DND-41 (cell line): ENCODE measurements at regions not wholly inside any gene's neighbourhood (a gene's known extent, or its start where the extent isn't known, plus 50 kb on each side); places are given as distances from the start of the nearest gene placed in this dataset.

Experiments used
- ATAC-seq: fragments of 200-7000 bp; cut with Tn5 transposase; 3 replicates; pipeline ENCODE4 v1.9.1; 2021; ENCODE audit warnings: low read depth; ENCODE audit not compliant: insufficient read depth
- DNase-seq: peaks from one replicate; pipeline ENCODE4 v3.0.0-alpha.2; 2020
- H2AFZ ChIP-seq: 2 replicates; pipeline ENCODE4 v1.6.0; 2012; ENCODE audit warnings: low read depth, low read length
- H3K27ac ChIP-seq: 2 replicates; pipeline ENCODE4 v1.5.1; 2012; ENCODE audit warnings: low read length, inconsistent platforms
- H3K27me3 ChIP-seq: fragments of 200-600 bp; sonication (generic); 2 replicates; pipeline ENCODE4 v1.6.0; 2012; ENCODE audit warnings: low read length, mild to moderate bottlenecking, inconsistent platforms; ENCODE audit not compliant: insufficient read depth, poor library complexity
- H3K36me3 ChIP-seq: 2 replicates; pipeline ENCODE4 v1.5.1; 2012; ENCODE audit warnings: low read length, inconsistent platforms; ENCODE audit not compliant: insufficient read depth
- H3K4me1 ChIP-seq: 2 replicates; pipeline ENCODE4 v1.5.1; 2012; ENCODE audit warnings: mild to moderate bottlenecking, low read length; ENCODE audit not compliant: insufficient read depth
- H3K4me2 ChIP-seq: 2 replicates; pipeline ENCODE4 v1.6.0; 2012; ENCODE audit warnings: mild to moderate bottlenecking, moderate library complexity, low read length, inconsistent platforms; ENCODE audit not compliant: insufficient read depth
- H3K4me3 ChIP-seq, 2 experiments: fragments of 200-600 bp in 1 of 2; shearing (Covaris generic) in 1 of 2; 2 replicates each; pipeline ENCODE4 v1.5.1; 2012 to 2016; ENCODE audit warnings: inconsistent platforms in 2 of 2, low read length in 2 of 2, mild to moderate bottlenecking in 2 of 2, low read depth in 1 of 2, moderate library complexity in 1 of 2
- H3K79me2 ChIP-seq: 2 replicates; pipeline ENCODE4 v1.6.0; 2012; ENCODE audit warnings: low read length, inconsistent platforms; ENCODE audit not compliant: insufficient read depth
- H3K9ac ChIP-seq: 2 replicates; pipeline ENCODE4 v1.6.0; 2012; ENCODE audit warnings: low read depth, mild to moderate bottlenecking, inconsistent platforms, low read length, moderate library complexity
- H3K9me3 ChIP-seq: 2 replicates; pipeline ENCODE4 v1.5.1; 2012; ENCODE audit warnings: low read length, moderate library complexity, mild to moderate bottlenecking, inconsistent platforms; ENCODE audit not compliant: insufficient read depth, severe bottlenecking
- H4K20me1 ChIP-seq: 2 replicates; pipeline ENCODE4 v1.6.0; 2012; ENCODE audit warnings: low read length; ENCODE audit not compliant: insufficient read depth
- EZH2 ChIP-seq: IDR thresholded peaks from 3 replicates; pipeline ENCODE4 v1.6.1; 2012; ENCODE audit warnings: borderline replicate concordance, low read depth, mild to moderate bottlenecking, moderate library complexity, low read length, inconsistent platforms; ENCODE audit not compliant: severe bottlenecking
- TF ChIP-seq, protein P1 (sequence below): IDR thresholded peaks from 2 replicates; pipeline ENCODE4 v1.5.1; 2012; ENCODE audit warnings: borderline replicate concordance, low read length, moderate library complexity, mild to moderate bottlenecking; ENCODE audit not compliant: poor library complexity, severe bottlenecking; ENCODE audit errors: extremely low read depth

DNA sequence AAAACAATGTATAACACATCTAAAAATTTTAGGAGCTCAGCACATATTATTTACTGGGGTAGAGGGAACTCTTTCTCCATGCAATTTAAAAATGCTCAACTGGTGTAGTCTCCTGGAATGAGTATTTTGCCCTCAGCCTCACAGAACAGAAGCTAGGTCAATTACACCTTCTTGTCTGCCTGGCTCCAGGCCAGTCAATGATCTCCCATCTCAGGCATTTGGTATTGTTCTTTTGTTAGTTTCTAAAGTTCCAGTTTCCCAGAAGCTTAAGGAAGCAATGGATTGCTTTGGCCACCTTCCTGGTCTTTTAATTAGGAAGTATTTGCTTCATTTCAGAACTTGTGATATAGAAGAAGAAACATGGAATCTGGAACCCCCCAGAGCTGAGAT lies 360.3 kb upstream of the ASIC2 start:
- ATAC-seq: no peak
- no peak for TF ChIP-seq EZH2
- TF ChIP-seq, protein P1, sequence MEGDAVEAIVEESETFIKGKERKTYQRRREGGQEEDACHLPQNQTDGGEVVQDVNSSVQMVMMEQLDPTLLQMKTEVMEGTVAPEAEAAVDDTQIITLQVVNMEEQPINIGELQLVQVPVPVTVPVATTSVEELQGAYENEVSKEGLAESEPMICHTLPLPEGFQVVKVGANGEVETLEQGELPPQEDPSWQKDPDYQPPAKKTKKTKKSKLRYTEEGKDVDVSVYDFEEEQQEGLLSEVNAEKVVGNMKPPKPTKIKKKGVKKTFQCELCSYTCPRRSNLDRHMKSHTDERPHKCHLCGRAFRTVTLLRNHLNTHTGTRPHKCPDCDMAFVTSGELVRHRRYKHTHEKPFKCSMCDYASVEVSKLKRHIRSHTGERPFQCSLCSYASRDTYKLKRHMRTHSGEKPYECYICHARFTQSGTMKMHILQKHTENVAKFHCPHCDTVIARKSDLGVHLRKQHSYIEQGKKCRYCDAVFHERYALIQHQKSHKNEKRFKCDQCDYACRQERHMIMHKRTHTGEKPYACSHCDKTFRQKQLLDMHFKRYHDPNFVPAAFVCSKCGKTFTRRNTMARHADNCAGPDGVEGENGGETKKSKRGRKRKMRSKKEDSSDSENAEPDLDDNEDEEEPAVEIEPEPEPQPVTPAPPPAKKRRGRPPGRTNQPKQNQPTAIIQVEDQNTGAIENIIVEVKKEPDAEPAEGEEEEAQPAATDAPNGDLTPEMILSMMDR: no peak
- no peak overlapping the region for H3K4me2 ChIP-seq
- no peaks in the 10 kb centered on the region for H3K79me2 ChIP-seq
- H3K4me1 ChIP-seq: no peaks in the 10 kb centered on the region
- H3K9ac ChIP-seq: no peak overlapping the region
- H3K36me3 ChIP-seq: no peaks in the 10 kb centered on the region
- H4K20me1 ChIP-seq: no peaks in the 10 kb centered on the region
- no peak for DNase-seq
- H3K9me3 ChIP-seq: no peaks in the 10 kb centered on the region
- no peak overlapping the region for H3K27ac ChIP-seq
- no peak overlapping the region for H3K4me3 ChIP-seq
- no peak overlapping the region for H2AFZ ChIP-seq
- H3K27me3 ChIP-seq: peaks cover 5% of the 10 kb centered on the region

DNA sequence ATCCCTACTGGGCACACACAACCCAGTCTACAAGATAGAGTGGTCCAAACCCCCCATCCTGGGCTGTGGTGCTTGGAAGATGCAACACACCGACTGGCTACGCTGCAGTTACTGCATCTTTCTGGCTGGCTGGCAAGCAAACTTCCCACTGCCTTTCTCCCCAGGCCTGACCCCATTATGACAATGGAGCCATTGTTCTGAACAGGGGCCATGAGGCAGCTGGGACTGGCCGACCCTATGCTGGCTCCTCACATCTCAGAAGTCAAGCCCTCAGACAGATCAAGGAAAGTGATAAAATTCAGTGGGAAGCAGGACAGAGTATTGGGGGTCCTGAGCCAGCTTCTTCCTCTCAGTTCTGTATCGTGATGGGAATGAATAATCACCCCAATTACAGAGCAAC lies 364.1 kb upstream of the ASIC2 start:
- Histone ChIP-seq H3K36me3 (no peaks in the 10 kb centered on the region), H4K20me1 (no peaks in the 10 kb centered on the region), H3K9ac (no peak overlapping the region), H3K4me1 (no peaks in the 10 kb centered on the region), H3K4me3 (no peak overlapping the region), H3K4me2 (no peak overlapping the region), H3K9me3 (no peaks in the 10 kb centered on the region), H3K27ac (no peak overlapping the region), H2AFZ (no peak overlapping the region), H3K79me2 (no peaks in the 10 kb centered on the region), H3K27me3 (peaks cover 5% of the 10 kb centered on the region)
- no peak for DNase-seq
- TF ChIP-seq, protein P1: no peak
- TF ChIP-seq EZH2: no peak
- no peak for ATAC-seq

DNA sequence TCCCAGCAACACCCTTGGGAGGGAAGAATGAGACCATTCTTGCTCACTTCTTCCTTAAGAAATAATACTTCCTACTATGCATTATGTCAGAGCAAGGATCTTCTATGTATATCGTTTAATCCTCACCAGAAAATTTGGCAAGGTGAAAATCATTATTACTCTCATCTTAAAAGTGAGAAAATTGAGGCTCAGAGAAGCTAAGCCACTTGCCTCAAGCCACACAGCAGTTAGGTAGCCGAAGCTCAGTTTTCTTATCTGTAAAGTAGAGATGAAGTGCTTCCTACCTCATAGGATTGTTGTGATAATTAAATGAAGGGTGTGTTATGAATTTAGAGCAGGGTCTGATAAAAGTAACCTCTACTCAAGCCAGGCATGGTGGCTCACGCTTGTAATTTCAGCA lies 368.9 kb upstream of the ASIC2 start:
- Histone ChIP-seq H3K9me3 (no peaks in the 10 kb centered on the region), H3K9ac (no peak overlapping the region), H3K4me1 (no peaks in the 10 kb centered on the region; the same call in 1 of the 2 replicates), H3K27ac (no peak overlapping the region), H3K36me3 (no peaks in the 10 kb centered on the region), H3K4me2 (no peak overlapping the region), H3K27me3 (peaks cover 4% of the 10 kb centered on the region), H2AFZ (no peak overlapping the region), H3K4me3 (no peak overlapping the region), H3K79me2 (no peaks in the 10 kb centered on the region), H4K20me1 (no peaks in the 10 kb centered on the region)
- ATAC-seq (no peak), DNase-seq (no peak)
- TF ChIP-seq, protein P1: no peak
- no peak for TF ChIP-seq EZH2
